Left renal cortex interstitium (tissue), 4 donors: ENCODE measurements at regions not wholly inside any gene's neighbourhood (a gene's known extent, or its start where the extent isn't known, plus 50 kb on each side); places are given as distances from the start of the nearest gene placed in this dataset.
"Not testable (repeated sequence)": the region's sequence is repeated elsewhere in the genome, so short reads cannot be mapped to it uniquely, and the experiment has no call there.

Experiments
- DNase-seq, 4 donors: peaks; one replicate each; pipeline ENCODE4 v3.0.0-alpha.2; 2013; ENCODE audit warnings: low read depth in 4 of 4, low spot score in 2 of 4, missing footprints in 1 of 4

GRCh38 chr3:94314218-94314883, 251.5 kb downstream of the NSUN3 start:
- DNase-seq, result no peak

DNA sequence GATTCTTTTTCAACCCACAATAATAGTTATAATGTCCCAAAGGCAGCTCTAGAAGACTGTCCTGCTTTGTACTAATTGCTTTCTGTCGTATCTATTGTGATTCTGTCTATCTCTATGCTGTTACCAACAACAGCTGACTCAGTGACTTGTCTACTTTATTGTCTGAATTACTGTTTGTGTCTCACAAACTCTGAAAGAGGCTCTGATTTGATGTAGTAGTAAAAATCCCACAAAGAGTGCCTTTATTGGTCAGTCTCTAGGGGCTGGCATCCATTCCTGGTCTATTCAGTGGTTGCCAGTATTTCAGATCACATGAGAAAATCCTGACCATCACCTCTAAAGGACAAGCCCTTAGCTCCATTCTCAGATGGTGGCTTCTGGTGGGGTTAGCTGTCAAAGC, 254.2 kb downstream of the NSUN3 start:
- no peak for DNase-seq

- no peak for DNase-seq
Measured at GRCh38 chr3:94323596-94323995, 260.7 kb downstream of the NSUN3 start.

DNA sequence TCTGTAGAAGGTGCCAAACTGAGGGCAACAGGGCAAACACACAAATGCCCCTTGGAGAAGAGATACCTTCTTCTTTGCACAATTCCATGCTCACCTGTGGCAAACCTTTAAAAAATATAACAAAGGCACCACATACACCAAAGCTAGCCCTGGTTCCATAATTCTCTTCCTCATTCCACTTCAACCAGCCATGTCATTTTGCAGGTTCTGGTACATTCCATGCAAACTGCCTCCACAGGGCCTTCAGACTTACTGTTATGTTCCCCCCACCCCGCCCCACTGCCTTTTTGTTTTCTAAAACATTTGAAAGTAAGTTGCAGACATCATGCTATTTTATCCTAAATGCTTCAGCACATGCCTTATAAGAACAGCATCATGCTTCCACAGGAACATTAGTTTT, 269.0 kb downstream of the NSUN3 start:
- DNase-seq, result no peak

DNA sequence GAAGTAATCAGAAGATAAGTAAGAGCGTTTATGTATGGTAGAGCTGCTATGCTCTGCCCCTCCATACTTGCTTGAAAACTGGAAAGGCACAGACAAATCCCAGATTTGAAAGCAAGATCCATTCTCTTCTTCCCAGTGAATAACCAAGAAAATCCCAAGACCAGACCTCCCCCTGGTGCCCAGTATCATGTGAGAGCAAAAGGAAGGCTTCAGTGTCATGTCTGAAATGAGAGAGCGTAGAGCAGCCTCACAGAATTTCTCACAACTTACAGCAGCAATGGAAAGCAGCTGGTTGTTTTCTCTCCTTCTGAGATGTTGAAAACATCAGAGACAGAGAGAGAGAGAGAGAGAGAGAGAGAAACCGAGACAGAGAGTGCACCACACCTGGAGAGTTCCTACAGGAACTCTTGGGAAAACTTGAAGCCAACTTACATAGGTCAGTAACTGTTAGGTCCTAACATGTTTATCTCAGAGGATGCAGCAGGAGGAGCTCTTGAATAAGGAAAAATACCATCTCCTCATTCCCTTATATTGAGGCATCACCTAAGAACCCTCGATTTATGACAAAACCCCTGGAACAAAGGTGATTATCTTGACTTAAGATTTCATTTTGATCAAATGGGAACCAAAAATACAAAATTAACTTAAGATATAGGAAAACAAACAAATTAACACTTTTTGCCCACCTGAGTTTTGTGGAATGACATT, 273.3 kb downstream of the NSUN3 start:
- peak in 3 of 4 donors; percentile 6 to 13 (median 9) for DNase-seq

GRCh38 chr3:94345101-94345500, 282.2 kb downstream of the NSUN3 start:
- DNase-seq, result no peak

DNA sequence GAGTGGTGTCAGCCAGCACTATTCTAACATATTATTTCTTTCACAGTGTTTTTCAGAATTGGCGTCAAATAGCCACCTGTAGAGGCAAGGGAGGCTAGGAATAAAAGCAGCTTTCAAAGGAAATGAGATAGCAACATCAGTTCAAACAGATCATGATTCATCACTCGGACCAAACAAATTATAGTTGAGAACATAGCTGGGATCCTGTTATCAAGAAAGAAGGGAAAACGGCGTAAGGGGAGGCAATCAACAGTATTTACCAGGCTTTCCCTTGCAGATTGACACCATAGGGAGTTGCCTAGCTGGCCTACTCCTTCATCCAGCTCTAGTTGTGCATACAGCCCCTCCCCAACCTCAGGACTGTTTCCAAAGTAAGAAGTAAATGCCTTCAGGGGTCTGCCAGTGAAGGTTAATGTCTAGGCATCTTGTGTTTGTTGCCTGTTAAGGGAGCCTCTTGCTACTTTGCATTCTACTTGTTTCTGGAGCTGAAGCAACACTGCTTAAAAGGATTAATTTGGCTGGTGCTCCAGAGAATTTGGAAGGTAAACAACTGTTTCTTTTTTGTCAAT, 286.5 kb downstream of the NSUN3 start:
- DNase-seq, result no peak

DNA sequence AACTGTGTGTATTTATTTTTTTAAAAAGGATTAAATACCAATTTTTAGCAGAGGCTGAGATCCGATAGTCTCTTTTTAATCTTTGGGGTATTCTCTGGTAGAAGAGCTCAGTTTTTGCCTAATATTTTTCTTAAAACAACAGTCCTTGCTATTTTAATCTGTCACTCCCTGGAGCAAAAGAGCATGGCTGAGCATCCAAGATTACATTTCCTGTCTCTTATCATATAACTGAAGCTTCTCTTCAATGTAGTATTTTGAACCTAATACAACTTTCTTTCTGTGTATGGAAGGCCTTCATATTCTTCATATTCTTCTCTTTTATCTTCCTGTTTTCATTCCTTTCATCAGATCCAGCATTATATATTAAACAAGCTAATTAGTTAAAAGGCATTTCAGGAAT, 293.7 kb downstream of the NSUN3 start:
- DNase-seq, result no peak

- DNase-seq, result no peak
Measured at GRCh38 chr3:94359996-94360395, 297.1 kb downstream of the NSUN3 start.

DNA sequence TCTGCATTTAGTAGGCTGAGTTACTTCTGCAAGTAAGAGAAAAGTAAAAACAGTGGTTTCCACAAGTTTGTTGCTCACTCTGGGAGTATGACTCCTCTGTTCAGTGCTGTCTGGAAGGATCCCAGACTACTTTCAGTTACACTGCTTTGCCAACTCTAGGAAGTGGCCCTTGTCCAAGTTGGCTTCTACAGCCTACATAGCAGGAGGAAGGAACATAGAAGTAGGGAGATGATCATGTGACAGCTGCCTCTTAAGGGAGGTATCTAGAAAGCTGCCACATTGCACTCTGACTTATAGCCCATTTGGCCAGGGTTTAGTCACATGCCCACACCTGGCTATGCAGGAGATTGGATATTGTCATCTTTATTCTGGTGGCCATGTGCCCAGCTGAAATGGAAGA, 298.1 kb downstream of the NSUN3 start:
- DNase-seq, result no peak

GRCh38 chr3:94362393-94362792, 299.5 kb downstream of the NSUN3 start:
- peak in 1 of 4 donors; percentile 2 for DNase-seq

DNA sequence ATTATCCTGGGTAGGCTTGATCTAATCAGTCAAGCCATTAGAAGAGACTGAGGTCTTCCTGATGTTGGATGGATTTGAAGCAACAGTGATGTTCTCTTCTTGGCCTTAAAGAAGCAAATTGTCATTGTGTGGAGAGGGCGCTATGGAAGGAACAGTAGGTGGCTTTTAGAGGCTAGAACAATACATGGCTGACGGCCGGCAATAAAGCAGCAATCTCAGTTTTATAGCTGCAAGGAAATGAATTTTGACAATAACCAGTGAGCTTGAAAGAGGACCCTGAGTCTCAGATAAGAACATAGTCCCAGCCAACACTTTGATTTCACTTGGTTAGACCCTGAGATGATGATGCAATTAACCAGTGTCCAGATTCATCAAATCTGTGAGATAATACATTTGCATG, 302.1 kb downstream of the NSUN3 start:
- DNase-seq, result no peak

- no peak for DNase-seq
Measured at GRCh38 chr3:94372026-94372425, 309.2 kb downstream of the NSUN3 start.

DNA sequence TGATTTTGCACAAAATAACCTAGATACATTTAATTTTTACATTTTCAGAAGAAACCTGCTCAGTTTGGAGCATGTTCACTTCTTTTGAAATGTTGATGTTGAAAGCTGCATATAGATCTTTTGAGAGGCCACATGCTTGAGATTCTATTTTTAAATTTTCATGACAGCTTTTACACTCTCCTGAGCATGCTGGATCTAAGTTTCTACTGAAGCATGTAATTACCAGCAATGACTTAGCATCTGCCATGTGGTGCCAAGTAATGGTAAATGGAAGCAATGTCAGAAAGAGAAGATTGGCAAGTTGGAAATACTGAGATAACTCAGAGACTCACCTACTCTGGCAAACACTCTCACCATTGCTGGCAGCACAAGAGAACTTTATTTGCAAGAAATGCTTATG, 310.6 kb downstream of the NSUN3 start:
- DNase-seq, result no peak

- no peak for DNase-seq
Measured at GRCh38 chr3:94374439-94375161, 311.7 kb downstream of the NSUN3 start.

GRCh38 chr3:94377123-94377696, 314.3 kb downstream of the NSUN3 start:
- not testable (repeated sequence) for DNase-seq

DNA sequence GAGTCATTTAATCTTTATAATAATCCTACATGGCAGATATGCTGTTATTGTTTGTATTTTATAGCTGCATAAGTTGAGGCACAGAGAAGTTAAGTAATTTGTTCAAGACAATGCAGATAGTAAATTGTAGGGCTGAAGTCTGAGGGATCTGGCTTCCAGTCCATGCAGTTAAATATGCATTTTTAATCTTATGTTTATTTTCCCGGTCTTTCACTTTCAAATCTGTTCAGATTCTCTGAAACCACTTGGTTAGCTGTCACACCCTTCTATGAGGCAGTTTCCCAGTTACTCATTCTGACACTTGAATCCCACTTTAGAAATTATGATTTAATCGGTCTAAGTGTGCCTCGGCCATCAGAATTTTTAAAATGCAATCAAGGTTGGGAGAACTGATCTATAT, 315.0 kb downstream of the NSUN3 start:
- DNase-seq, result not testable (repeated sequence)

GRCh38 chr3:94378322-94378721, 315.5 kb downstream of the NSUN3 start:
- DNase-seq, result no peak

GRCh38 chr3:94379264-94379663, 316.4 kb downstream of the NSUN3 start:
- DNase-seq, result no peak

DNA sequence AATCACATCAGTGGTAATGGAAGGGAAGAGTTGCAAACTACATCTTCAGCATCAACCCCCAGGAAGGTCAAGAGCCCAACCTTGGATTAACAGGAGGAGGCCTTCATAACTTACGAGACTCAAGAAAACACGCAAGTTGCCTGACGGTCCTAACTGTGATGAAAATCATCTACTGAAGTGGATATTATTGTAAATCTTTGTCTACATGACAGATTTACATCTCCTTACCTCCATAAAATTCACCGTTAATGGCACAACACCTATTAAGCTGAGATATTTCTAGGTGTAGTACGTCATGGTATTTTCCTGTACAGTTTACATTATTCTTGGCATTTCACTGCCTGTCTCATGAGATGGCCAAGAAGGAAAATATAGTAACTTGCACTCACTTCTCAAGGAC, 332.0 kb downstream of the NSUN3 start:
- no peak for DNase-seq

- no peak for DNase-seq
Measured at GRCh38 chr3:94395851-94396250, 333.0 kb downstream of the NSUN3 start.
